Fibroblast of skin of scalp (primary cell): ENCODE measurements at regions not wholly inside any gene's neighbourhood (a gene's known extent, or its start where the extent isn't known, plus 50 kb on each side); places are given as distances from the start of the nearest gene placed in this dataset.
A peak's percentile ranks its signal among the peaks of the same experiment; 100 is the strongest.

Experiments
- DNase-seq: peaks from one replicate; pipeline ENCODE4 v3.0.0-alpha.2; 2013

- DNase-seq: no peak
Observed at GRCh38 chr9:12874395-12874794, 99.6 kb downstream of the LURAP1L start.

DNA sequence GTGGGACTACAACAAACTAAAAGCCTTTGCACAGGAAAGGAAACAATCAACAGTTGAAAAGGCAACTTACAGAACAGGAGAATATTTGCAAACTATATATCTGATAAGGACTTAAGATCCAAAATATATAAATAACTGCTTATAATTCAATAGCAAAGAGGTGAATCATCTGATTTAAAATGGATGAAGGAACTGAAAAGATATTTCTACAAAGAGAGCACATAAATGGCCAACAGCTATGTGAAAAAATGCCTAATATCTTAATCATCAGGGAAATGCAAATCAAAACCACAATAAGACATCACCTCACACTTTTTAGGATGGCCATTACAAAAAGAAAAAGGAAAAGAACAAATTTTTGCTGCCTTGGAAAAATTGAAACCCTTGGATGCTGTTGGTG is 100.4 kb downstream of the LURAP1L start:
- DNase-seq: peak; percentile 68

DNA sequence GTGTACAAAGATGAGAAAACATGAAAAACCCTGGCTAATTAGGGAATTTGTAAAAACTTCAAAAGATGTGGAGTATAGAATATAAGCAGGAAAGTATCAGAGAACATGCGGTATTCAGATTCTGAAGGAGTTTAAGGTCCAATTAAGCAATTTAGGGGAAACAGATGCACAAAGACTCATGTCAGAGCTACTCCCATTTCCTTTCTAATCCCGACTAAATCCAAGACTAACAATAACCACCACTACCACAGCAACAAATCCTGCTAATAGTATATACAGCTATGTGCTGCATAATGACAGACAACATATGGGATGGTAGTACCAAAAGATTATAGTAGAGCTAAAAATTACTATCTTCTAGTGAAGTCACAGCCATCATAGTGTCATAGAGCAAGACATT is 102.1 kb downstream of the LURAP1L start:
- no peak for DNase-seq

GRCh38 chr9:12878351-12878978 is 103.6 kb downstream of the LURAP1L start:
- no peak for DNase-seq

DNA sequence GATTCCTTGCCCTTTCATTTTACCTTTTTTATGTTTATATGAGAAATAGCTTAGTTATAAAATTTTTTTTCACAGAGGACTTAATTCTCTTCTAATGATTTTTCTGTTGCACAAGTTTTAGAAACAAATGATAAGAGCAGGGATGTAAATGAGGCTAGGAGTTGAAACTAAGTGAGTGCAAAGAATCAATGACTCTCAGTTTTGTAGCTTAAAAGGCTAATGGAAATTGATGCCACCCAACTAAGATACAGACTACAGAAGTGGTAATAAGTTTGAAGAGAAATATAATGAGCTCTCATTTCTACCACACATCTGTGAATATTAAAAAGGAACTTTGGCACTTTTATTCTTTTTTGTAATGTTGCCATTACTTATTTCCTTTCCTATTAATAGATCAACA is 105.1 kb downstream of the LURAP1L start:
- DNase-seq: no peak

GRCh38 chr9:12880406-12881015 is 105.7 kb downstream of the LURAP1L start:
- DNase-seq: peak; percentile 59

GRCh38 chr9:12882430-12882829 is 107.6 kb downstream of the LURAP1L start:
- DNase-seq: peak; percentile 98

DNA sequence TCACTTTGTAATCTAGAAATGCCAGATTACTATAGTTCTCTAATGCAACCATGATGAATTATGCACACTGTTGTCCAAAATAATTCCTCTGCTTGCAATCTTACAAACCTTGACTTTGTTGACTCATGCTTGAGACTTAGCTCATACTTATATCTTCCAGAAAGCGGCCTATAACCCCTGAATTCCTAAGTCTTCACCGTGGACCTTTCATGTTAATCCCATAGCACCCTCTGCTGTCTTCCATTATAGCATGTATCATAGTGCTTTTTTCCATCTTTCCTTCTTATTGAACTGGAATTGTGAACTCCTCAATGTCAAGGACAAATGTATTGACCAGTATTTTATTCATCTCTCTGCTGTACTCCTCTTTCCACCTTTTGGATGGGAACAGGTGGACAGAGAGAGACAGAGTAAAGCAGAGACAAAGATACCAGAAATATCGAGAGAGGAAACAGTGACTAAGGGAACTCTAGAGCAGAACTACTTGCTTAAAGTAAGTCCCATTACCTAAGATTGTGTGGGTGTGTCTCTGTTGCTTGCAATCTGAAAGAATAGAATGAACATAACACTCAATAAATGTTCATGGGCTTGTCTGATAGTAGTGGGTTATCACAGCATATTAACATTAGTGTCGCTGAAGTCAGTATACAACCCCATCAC is 110.0 kb downstream of the LURAP1L start:
- peak; percentile 85 for DNase-seq

GRCh38 chr9:12889402-12890106 is 114.7 kb downstream of the LURAP1L start:
- no peak for DNase-seq

GRCh38 chr9:12891588-12891987 is 116.8 kb downstream of the LURAP1L start:
- no peak for DNase-seq

- no peak for DNase-seq
Observed at GRCh38 chr9:12903316-12903715, 128.5 kb downstream of the LURAP1L start.

GRCh38 chr9:12904261-12905000 is 129.6 kb downstream of the LURAP1L start:
- no peak for DNase-seq

DNA sequence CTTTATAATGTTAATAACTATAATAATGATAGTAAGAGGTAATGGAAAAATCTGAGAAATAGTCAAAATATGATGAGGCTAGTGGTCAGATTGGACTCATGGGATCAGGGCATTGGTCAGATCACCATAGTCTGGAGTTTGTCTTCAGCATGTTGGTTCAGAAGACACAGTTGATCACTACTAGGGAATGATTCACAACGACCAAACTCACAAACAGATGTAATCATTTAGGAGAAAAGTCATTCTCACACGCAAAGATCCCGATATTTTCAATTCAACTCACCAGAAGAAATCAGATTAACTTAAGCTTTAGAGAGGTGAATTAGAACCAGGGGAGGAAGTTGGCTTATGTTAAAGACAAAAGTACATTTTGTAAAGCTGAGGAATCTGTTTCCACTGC is 131.8 kb downstream of the LURAP1L start:
- DNase-seq: peak; percentile 50

- DNase-seq: no peak
Observed at GRCh38 chr9:12908895-12909294, 134.1 kb downstream of the LURAP1L start.

GRCh38 chr9:12915366-12915954 is 140.6 kb downstream of the LURAP1L start:
- no peak for DNase-seq

GRCh38 chr9:12916042-12916441 is 141.2 kb downstream of the LURAP1L start:
- no peak for DNase-seq

DNA sequence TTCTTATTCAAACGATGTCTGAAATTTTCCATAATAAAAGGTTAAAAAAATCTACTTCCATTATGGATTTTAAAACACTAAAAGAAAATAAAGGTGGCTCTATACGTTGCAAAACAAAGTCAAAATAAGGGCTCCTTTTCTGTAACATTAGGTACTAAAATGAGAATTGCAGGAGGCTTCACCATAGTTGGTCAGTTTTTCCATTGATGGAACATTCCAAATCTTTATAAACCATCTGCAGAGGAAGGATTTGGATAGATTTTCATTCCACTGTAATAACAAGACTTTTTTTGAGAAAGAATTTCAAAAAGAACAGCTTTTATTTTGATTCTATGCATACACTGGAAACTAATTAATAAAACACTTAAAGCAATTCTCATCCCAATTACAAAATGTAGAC is 145.6 kb downstream of the LURAP1L start:
- no peak for DNase-seq

GRCh38 chr9:12921621-12922020 is 146.8 kb downstream of the LURAP1L start:
- no peak for DNase-seq

GRCh38 chr9:12922224-12922866 is 147.5 kb downstream of the LURAP1L start:
- DNase-seq: peak; percentile 57

DNA sequence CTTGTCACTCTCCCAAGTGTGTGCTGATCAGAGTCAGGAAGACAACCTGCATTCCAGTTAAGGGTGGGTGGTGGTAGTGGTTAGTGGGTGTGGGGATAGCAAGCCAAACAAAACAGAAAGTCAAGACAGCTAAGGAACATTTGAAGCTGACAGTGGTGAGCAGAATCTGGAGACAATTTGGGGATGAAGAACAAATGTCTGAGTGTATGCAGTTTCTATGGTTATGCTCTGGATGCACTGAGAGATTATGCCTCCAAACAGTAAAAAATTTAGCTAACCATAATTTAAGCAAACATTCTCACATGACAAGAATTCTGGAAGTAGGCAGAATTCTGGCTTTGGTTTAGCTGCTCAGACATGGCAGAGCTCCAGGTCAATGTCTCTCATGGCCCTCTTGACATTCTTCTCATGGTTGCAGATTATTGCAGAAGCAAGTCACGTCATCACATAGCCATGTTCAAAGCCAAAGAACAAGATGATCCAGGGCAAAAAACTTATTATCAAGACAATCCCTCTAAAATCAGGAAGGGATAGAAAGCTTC is 148.7 kb downstream of the LURAP1L start:
- DNase-seq: peak; percentile 100

- peak; percentile 58 for DNase-seq
Observed at GRCh38 chr9:12930906-12931305, 156.1 kb downstream of the LURAP1L start.

DNA sequence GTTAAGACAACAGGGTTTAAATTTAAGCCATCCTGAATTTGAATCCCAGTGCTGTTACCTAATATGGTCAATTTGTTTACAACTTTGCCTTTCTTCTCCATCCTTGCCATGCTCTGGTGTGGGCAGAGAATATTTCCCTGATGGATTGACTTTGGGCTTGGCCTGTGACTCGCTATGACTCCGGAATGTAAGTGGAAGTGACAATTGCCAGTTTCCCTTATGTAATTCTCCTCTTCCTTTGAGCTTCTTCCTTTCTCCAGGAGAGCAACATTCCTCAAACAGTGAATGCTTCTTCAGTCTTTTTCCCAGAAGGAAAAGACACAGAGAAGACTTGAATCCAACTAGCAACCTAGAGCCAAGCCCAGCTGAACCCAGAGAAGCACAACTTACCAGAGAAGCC is 159.1 kb downstream of the LURAP1L start:
- DNase-seq: peak; percentile 77
